Endodermal cell (in vitro differentiated cells): ENCODE measurements at regions not wholly inside any gene's neighbourhood (a gene's known extent, or its start where the extent isn't known, plus 50 kb on each side); places are given as distances from the start of the nearest gene placed in this dataset.
"Not testable (repeated sequence)": the region's sequence is repeated elsewhere in the genome, so short reads cannot be mapped to it uniquely, and the experiment has no call there.

Experiments used
- DNase-seq: peaks from one replicate; pipeline ENCODE4 v3.0.0-alpha.2; 2017
- H3K27ac ChIP-seq: 2 replicates; pipeline ENCODE4 v1.5.1; 2013; ENCODE audit warnings: mild to moderate bottlenecking, low read depth, low read length, moderate library complexity
- H3K27me3 ChIP-seq: 2 replicates; pipeline ENCODE4 v1.6.1; 2013; ENCODE audit warnings: mild to moderate bottlenecking, low read length, moderate library complexity; ENCODE audit not compliant: insufficient read depth, control insufficient read depth, poor library complexity, severe bottlenecking
- H3K36me3 ChIP-seq: 2 replicates; pipeline ENCODE4 v1.7.0; 2013; ENCODE audit warnings: mild to moderate bottlenecking, low read length, moderate library complexity; ENCODE audit not compliant: control insufficient read depth, insufficient read depth
- H3K4me1 ChIP-seq: one replicate; pipeline ENCODE4 v1.7.0; 2013; ENCODE audit warnings: low read length; ENCODE audit not compliant: control insufficient read depth, insufficient read depth
- H3K4me3 ChIP-seq: 2 replicates; pipeline ENCODE4 v1.5.1; 2013; ENCODE audit warnings: mild to moderate bottlenecking, low read length, moderate library complexity
- H3K9ac ChIP-seq: 2 replicates; pipeline ENCODE4 v1.6.1; 2013; ENCODE audit warnings: mild to moderate bottlenecking, low read length, moderate library complexity; ENCODE audit not compliant: poor library complexity, severe bottlenecking; ENCODE audit errors: extremely low read depth
- H3K9me3 ChIP-seq: 2 replicates; pipeline ENCODE4 v1.6.1; 2013; ENCODE audit warnings: mild to moderate bottlenecking, low read length, moderate library complexity; ENCODE audit not compliant: control insufficient read depth
- H3K27ac Mint-ChIP-seq: 2 replicates; pipeline ENCODE4 v1.8.0; 2020; ENCODE audit warnings: mixed read lengths
- H3K27me3 Mint-ChIP-seq: 2 replicates; pipeline ENCODE4 v1.8.0; 2021; ENCODE audit warnings: mild to moderate bottlenecking, mixed read lengths; ENCODE audit not compliant: insufficient read depth
- H3K36me3 Mint-ChIP-seq: 2 replicates; pipeline ENCODE4 v1.8.0; 2020; ENCODE audit warnings: low read depth, mixed read lengths
- H3K4me1 Mint-ChIP-seq: 2 replicates; pipeline ENCODE4 v1.8.0; 2020; ENCODE audit warnings: mixed read lengths
- H3K4me3 Mint-ChIP-seq: 2 replicates; pipeline ENCODE4 v1.8.0; 2020; ENCODE audit warnings: mild to moderate bottlenecking, moderate library complexity, mixed read lengths
- H3K9me3 Mint-ChIP-seq: 2 replicates; pipeline ENCODE4 v1.8.0; 2020; ENCODE audit warnings: mild to moderate bottlenecking, mixed read lengths
- CTCF ChIP-seq: fragments of 200-600 bp; sonication (generic); conservative IDR thresholded peaks from 2 replicates; pipeline ENCODE4 v1.5.0; 2021; ENCODE audit warnings: antibody characterized with exemption, mild to moderate bottlenecking
- WGBS, 2 experiments: methylation state at CpG; one replicate each; pipeline versions ENCODE4 v1.1.5 to v1.1.7; 2013; ENCODE audit warnings: missing lambda C conversion rate in 2 of 2, mixed read lengths in 1 of 2; ENCODE audit not compliant: insufficient coverage in 1 of 2, insufficient read length in 1 of 2; 5-methylcytosine and 5-hydroxymethylcytosine counted together

GRCh38 chr21:7956998-7957712, 2564.2 kb upstream of the TPTE start:
- H3K36me3 Mint-ChIP-seq, result peaks cover 34% of the 10 kb centered on the region
- H3K9ac ChIP-seq, H3K27ac ChIP-seq, DNase-seq, H3K27me3 Mint-ChIP-seq, H3K27ac Mint-ChIP-seq, H3K27me3 ChIP-seq, H3K4me3 Mint-ChIP-seq, H3K36me3 ChIP-seq, H3K4me1 ChIP-seq, H3K4me1 Mint-ChIP-seq: not testable (repeated sequence)
- 64 to 67% methylated on average over 5 of the region's 5 CpGs for WGBS, 2 experiments
- Histone ChIP-seq H3K4me3 (peak overlapping the region; percentile 51), H3K9me3 (peaks cover 32% of the 10 kb centered on the region)
- H3K9me3 Mint-ChIP-seq, result peaks cover 33% of the 10 kb centered on the region

- Histone ChIP-seq H3K9ac (no peak overlapping the region), H3K27ac (no peak overlapping the region), H3K27me3 (no peaks in the 10 kb centered on the region), H3K36me3 (no peaks in the 10 kb centered on the region), H3K4me1 (no peaks in the 10 kb centered on the region), H3K4me3 (peak overlapping the region; percentile 51), H3K9me3 (peaks cover 37% of the 10 kb centered on the region)
- Mint-ChIP-seq H3K27ac (no peak overlapping the region), H3K4me1 (no peaks in the 10 kb centered on the region), H3K36me3 (peaks cover 29% of the 10 kb centered on the region), H3K9me3 (peaks cover 39% of the 10 kb centered on the region), H3K4me3 (no peak overlapping the region), H3K27me3 (no peaks in the 10 kb centered on the region)
- 32% methylated on average over 2 of the region's 2 CpGs for WGBS, 2 experiments
- DNase-seq, result no peak
- no peak for TF ChIP-seq CTCF
These were observed 2563.7 kb upstream of the TPTE start for GRCh38 chr21:7957713-7958064.
